Lung (tissue), 11 donors: ENCODE measurements at regions not wholly inside any gene's neighbourhood (a gene's known extent, or its start where the extent isn't known, plus 50 kb on each side); places are given as distances from the start of the nearest gene placed in this dataset.

ENCODE experiments used
- ATAC-seq: fragments of 200-7000 bp; cut with Tn5 transposase; one replicate; pipeline ENCODE4 v1.9.1; 2020; ENCODE audit warnings: moderate number of reproducible peaks; ENCODE audit not compliant: insufficient read depth, low FRiP score
- DNase-seq, 3 donors: peaks; one replicate each; pipeline ENCODE4 v3.0.0-alpha.2; 2013 to 2017
- H3K27ac ChIP-seq, 2 donors: one replicate each; pipeline ENCODE4 v1.5.1; 2013; ENCODE audit warnings: mild to moderate bottlenecking in 2 of 2, moderate library complexity in 2 of 2, control low read depth in 1 of 2, inconsistent platforms in 1 of 2, low read depth in 1 of 2, low read length in 1 of 2
- H3K27me3 ChIP-seq, 3 donors: one replicate each; pipeline ENCODE4 v1.5.1; 2013; ENCODE audit warnings: low read length in 2 of 3; ENCODE audit not compliant: control insufficient read depth in 3 of 3, insufficient read depth in 3 of 3
- H3K36me3 ChIP-seq, 4 donors: one replicate each; pipeline ENCODE4 v1.5.1; 2013; ENCODE audit warnings: low read length in 4 of 4, mild to moderate bottlenecking in 1 of 4, moderate library complexity in 1 of 4; ENCODE audit not compliant: control insufficient read depth in 4 of 4, insufficient read depth in 4 of 4
- H3K4me1 ChIP-seq, 5 donors: one replicate each; pipeline ENCODE4 v1.5.1; 2013; ENCODE audit warnings: low read length in 5 of 5, mild to moderate bottlenecking in 2 of 5, moderate library complexity in 1 of 5; ENCODE audit not compliant: control insufficient read depth in 5 of 5, insufficient read depth in 5 of 5
- H3K4me3 ChIP-seq: one replicate; pipeline ENCODE4 v1.5.1; 2013; ENCODE audit warnings: mild to moderate bottlenecking, control low read depth, moderate library complexity
- H3K9ac ChIP-seq, 2 donors: one replicate each; pipeline ENCODE4 v1.5.1; 2013; ENCODE audit warnings: low read length in 2 of 2, control low read depth in 1 of 2; ENCODE audit not compliant: insufficient read depth in 1 of 2
- H3K9me3 ChIP-seq, 4 donors: one replicate each; pipeline ENCODE4 v1.5.1; 2013; ENCODE audit warnings: low read length in 3 of 4, mild to moderate bottlenecking in 1 of 4, moderate library complexity in 1 of 4; ENCODE audit not compliant: control insufficient read depth in 4 of 4, insufficient read depth in 3 of 4
- CTCF ChIP-seq: IDR thresholded peaks from 2 replicates; pipeline ENCODE4 v1.5.1; 2012; ENCODE audit warnings: mild to moderate bottlenecking; ENCODE audit errors: control extremely low read depth, extremely low read depth
- WGBS, 2 donors: extraction: QIAGEN DNeasy Blood & Tissue Kit; methylation state at CpG; one replicate each; pipeline ENCODE4 v1.1.7; 2013; 5-methylcytosine and 5-hydroxymethylcytosine counted together
- donor health status: control.
- donor health status: control.
- donor health status: Bipolar disorder and iron deficiency.
- donor health status: healthy.
- donor health status: DM: yes; HTN: yes; CAD: no.

- TF ChIP-seq CTCF: no peak
- H3K4me3 ChIP-seq: no peak overlapping the region
- DNase-seq: no peak
- no peak for ATAC-seq
- no peak overlapping the region for H3K9ac ChIP-seq
- peaks cover 0 to 2% (median 0%) of the 10 kb centered on the region in 4 donors for H3K9me3 ChIP-seq
- no peaks in the 10 kb centered on the region for H3K27me3 ChIP-seq
- H3K36me3 ChIP-seq: no peaks in the 10 kb centered on the region
- no peaks in the 10 kb centered on the region for H3K4me1 ChIP-seq
- no peak overlapping the region for H3K27ac ChIP-seq
Measured at GRCh38 chr6:140311146-140311545, 936.7 kb upstream of the CITED2 start.

GRCh38 chr6:140303218-140303949, 928.9 kb upstream of the CITED2 start:
- ATAC-seq: no peak
- Histone ChIP-seq H3K27ac (no peak overlapping the region), H3K27me3 (no peaks in the 10 kb centered on the region), H3K4me3 (no peak overlapping the region), H3K9ac (no peak overlapping the region), H3K4me1 (no peaks in the 10 kb centered on the region), H3K9me3 (no peaks in the 10 kb centered on the region), H3K36me3 (no peaks in the 10 kb centered on the region)
- no peak for TF ChIP-seq CTCF
- DNase-seq: no peak
- 73 to 87% methylated on average over 8 of the region's 8 CpGs for WGBS, 2 donors

GRCh38 chr6:140300331-140300730, 925.9 kb upstream of the CITED2 start:
- no peak for TF ChIP-seq CTCF
- ATAC-seq: no peak
- DNase-seq: no peak
- no peaks in the 10 kb centered on the region for H3K9me3 ChIP-seq
- no peak overlapping the region for H3K9ac ChIP-seq
- H3K36me3 ChIP-seq: no peaks in the 10 kb centered on the region
- 86 to 93% methylated on average over 1 of the region's 1 CpG for WGBS, 2 donors
- no peaks in the 10 kb centered on the region for H3K27me3 ChIP-seq
- no peaks in the 10 kb centered on the region for H3K4me1 ChIP-seq
- H3K27ac ChIP-seq: no peak overlapping the region
- H3K4me3 ChIP-seq: no peak overlapping the region

- no peak overlapping the region for H3K9ac ChIP-seq
- H3K27ac ChIP-seq: no peak overlapping the region
- no peaks in the 10 kb centered on the region for H3K27me3 ChIP-seq
- DNase-seq: no peak
- H3K36me3 ChIP-seq: no peaks in the 10 kb centered on the region
- H3K4me3 ChIP-seq: no peak overlapping the region
- no peak for TF ChIP-seq CTCF
- 88 to 89% methylated on average over 3 of the region's 3 CpGs for WGBS, 2 donors
- peaks cover 0 to 8% (median 2%) of the 10 kb centered on the region in 4 donors for H3K9me3 ChIP-seq
- ATAC-seq: no peak
- H3K4me1 ChIP-seq: peaks cover 0 to 2% (median 0%) of the 10 kb centered on the region in 5 donors
Measured at GRCh38 chr6:140289186-140289585, 914.7 kb upstream of the CITED2 start.
